ENCODE measurements at regions not wholly inside any gene's neighbourhood (a gene's known extent, or its start where the extent isn't known, plus 50 kb on each side); places are given as distances from the start of the nearest gene placed in this dataset.
"Not testable (repeated sequence)": the region's sequence is repeated elsewhere in the genome, so short reads cannot be mapped to it uniquely, and the experiment has no call there.

DNA sequence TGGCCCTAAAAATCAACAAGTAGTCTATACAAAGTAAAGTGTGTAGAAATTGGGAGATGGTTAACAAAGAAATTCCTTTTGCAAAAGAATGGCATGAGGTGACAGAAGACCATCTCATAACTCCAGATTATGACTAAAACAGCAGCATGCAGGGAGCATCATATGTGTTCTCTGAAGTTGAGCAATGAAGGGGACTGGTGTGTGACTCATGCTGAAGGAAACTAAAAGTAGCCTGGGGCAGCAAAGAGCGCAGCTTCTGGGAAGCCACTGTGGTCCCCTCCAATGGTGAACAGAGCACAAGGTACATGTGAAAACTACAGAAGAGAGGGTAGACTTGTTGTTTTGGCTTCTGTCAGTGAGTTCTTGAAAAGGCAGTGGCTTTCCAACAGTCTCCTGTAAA lies 133.4 kb downstream of the MACC1 start:
- DNase-seq: no peak

DNA sequence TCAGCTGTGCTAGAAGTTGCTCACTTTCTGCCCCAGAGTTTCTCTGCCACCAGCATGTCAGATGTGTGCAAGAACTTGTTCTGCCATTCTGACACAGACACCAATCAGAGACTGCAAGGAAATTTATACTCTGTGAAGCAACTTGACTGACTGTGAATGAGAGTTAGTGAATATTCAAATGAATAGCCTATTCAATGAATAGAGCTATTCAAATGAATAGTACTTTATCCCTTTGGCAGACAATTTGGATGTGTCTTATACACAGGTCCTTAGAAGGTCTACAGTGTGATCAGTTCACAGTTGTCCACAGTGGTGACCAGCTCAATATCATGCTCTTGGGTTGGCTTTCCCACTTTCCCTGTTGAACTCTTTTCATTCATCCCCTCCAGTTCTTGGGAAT lies 138.1 kb downstream of the MACC1 start:
- no peak for DNase-seq

DNA sequence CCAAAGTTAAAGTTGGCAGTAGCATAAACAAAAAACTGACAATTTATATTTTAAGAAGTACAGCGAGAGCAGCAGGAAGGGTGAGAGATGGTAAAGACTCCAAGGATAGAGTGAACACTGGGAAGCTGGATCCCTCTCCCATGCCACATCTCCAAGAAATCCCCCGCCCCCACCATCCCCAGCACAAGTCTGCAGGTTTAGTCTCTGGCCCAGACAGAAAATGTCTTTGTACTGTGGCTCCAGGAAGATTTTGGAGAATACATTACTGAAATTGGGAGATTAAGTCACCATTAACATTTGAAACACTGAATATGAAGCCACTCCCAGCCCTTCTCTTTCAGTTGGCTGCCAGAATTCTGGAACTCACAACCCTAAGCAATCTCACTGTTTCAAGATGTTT lies 140.3 kb downstream of the MACC1 start:
- DNase-seq: no peak

DNA sequence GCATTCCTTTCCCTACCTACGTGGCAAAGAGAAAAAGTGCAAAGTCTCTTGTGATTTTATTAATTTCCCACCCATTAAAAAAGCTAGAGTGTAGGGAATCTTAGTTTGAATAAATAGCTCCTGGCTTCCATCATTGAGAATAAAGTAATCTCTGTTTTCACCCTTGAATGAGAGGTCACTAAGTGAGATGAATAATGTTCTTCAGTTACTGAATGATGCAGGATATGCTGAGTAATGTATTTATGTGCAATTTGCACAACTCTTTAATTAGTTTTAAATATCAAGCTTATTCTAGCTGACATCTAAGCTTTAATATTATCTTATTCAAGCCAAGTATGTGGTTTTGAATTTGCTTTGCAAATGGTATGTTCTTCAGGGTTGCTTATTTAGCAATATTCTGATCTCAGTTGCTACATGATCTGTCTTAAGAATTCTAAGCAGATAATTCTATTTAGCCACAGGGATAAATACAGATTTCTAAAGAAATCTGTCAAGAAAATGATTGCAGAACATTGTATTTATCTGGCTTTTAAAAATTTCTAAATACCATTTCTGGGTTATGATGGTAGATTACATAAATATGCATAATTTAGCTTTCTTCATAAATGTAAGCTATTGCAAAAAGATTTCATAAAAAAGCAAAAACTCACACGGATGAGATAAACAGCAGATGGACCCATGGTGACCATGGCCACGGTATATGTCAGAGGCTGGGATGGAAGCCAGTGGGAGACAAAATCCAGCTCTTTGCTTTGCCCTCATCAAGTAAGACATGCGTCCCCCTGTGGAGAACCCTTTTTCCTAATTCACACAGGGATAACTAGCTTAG lies 141.0 kb downstream of the MACC1 start:
- no peak for DNase-seq

DNA sequence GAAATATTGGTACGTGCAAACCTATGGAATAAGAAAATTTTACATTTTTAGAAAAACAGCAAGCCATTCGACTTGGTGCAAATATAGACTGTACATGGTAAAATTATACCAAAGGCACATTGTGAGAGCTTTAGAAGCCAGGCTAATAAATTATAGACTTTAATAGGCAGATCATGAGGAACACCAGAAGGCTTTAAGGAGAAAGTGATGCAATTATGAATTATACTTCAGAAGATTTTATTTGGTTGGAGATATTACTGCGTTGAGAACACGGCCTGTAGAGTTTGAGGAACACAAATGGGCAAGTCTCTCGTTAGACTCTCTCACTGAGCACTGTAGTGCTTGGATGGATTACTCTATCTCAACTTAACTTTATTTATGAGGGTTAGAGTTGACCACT lies 141.7 kb downstream of the MACC1 start:
- no peak for DNase-seq

DNA sequence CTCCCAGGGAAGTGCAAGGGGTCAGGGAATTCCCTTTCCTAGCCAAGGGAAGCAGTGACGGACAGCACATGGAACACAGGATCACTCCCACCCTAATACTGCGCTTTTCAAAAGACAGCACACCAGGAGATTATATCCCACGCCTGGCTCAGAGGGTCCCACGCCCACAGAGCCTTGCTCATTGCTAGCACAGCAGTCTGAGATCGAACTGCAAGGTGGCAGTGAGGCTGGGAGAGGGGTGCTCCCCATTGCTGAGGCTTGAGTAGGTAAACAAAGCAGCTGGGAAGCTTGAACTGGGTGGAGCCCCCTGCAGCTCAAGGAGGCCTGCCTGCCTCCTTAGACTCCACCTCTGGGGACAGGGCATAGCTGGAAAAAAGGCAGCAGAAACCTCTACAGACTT lies 149.2 kb downstream of the MACC1 start:
- not testable (repeated sequence) for DNase-seq

DNA sequence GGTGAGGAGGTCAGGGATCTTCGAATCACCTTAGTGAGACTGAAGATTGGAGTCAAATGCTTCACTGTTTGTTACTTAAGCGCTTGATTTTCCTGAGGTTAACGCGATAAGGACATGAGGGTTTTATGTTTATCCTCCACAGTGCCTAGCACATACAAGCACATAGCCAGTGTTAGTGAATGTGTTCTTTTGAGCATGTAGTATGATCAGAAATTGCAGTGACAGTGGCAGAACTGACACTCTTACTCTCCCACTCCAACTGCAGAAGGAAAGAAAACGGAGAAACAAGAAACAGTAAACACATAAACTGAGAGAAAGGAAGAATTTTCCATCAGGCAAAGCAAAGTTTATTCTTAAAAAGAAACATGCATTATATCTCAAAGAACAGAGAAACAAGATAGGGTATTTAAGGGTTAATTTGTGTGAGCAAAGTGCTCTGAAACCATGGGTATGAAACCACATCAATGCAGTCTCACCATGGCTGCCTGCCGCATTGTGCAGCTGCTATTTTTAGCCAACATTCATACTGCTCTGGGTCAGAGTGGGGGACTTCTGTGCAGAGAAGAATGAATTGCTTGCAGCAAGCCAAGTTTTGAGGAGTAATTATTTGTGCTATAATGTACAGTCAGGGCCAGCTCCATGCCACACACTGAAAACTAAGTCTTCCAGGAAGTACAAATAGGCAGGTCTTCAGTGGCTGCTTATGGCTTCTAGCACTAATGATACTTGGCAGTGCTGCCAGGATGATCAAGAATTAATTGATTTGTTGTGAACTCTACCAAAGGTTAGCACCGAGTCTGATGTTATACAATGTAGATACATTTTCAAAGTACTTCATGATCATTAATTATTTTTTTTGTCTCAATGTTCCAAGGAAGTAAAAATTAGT lies 152.0 kb downstream of the MACC1 start:
- DNase-seq: peak; percentile 32

DNA sequence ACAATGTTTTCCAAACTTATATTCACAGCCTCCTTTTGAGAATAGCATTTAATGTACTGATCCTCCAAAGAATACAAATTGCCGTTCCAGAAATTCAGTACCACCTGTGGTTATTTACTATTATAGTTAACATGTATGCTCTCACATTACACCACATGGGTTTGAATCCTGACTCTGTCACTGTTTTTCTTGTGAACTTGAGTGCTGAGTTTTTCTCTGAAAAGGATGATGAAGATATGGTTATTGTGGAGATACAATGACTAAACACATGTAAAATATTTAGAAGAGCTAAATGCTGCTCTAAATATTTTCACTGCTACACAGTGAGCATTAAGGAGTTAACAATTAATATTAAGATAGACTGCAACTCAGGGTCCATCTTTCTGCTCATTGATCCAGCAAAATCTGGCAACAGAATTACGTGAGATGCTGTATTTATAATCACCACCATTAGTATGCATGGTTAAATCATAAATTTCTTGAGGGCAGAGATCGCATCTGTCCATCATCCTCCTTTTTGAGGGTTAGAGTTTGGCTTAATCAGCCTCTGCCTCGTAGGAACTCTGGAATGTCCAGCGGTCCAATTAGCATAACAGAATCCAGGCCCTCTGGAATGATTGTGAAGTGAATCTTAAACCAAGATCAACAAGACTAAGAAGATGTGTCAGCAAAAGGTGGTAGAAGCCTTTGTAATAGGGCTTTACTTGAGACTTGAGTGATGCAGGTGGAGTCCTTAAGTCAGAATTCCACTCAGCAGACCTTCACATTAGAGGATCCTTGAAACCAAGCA lies 152.8 kb downstream of the MACC1 start:
- DNase-seq: no peak

DNA sequence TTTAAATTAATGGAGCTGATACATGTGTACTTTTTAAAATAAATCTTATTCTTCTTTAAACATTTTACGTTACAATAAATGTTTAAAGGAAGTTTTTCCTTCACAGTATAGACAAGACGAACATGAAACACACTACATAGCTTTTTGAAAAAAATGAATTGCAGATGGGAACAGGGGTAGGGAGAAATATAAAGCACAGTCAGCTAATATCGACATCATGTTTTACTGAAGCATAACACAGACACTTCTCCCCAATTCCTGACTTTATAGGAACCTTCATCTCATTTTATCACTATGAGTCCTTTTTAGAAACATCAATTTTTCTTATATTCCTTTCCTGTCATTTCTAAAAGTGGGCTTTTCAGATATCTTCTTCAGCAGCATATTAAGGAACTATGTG lies 153.5 kb downstream of the MACC1 start:
- DNase-seq: no peak

DNA sequence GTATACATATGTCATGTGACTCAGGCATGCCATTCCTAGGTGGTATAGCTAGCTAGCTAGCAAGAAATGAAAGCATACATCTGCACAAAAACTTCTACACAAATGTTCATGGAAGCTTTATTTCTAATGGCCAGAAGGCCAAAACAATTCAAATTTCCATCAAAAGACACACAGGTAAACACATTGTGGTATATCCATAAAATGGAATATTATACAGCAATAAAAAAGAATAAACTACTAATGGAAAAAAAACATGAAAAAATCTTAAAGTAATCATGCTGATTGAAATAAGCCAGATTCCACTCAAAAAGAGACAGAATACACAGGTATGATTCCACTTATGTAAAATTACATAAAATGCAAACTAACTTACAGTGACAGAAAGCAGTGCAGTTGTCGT lies 154.3 kb downstream of the MACC1 start:
- no peak for DNase-seq

DNA sequence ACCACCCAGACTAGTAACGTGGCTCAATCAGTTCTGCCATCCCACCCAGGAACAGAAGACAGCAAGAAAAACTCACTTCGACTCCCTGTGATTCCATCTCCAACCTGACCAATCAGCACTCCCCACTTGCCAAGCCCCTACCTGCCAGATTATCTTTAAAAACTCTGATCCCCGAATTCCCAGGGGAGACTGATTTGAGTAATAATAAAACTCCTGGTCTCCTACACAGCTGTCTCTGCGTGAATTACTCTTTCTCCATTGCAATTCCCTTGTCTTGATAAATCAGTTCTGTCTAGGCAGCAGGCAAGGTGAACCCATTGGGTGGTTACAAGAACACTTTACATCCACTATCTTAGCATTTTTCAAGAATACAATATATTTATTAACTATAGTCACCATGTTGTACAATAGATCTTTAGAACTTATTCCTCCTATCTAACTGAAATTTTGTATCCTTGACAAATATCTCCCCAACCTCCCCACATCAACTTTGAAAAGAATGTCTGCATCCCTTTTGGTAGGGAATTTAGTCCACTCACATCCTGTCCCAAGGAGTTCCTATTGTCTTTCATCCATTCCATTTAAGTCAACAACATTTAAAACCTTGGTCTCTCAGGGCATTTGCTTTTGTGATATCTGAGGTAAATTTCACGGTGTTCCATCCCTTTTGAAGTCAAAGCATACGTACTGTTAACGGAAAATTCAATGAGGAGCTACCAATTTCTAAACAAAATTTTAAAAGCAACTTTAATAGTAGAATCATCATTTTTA lies 163.7 kb downstream of the MACC1 start:
- no peak for DNase-seq

DNA sequence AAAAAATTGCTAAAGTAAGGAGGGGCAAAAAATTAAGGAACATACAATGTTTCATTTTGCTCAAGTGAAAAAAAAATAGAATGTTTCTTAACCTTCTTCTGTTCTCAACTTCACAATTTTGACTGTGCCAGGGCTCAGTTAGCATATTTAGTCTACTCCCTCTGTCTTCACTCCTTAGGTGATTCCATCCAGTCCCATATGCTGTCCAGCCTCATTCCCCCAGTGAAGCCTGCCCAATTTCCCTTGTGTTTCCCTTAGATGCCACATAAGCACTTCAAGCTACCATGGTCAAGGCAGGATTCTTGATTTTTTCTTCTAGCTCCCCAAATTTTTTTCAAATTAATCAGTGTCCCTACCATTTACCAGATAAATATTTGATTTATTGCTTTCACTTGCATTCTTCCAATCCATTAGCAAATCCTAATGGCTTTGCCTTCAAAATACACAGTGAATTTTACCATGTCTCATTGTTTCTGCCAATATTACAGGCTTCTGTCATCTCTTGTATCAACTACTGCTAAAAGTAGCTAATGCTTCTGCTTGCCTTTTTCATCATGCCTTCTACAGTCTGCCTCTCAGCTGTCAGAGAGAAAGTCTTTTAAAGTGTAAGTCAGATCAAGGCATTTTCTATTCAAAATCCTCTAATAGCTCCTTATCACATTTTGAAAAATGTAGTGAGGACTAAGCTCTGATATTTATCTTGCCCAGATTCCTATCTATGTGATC lies 166.8 kb downstream of the MACC1 start:
- no peak for DNase-seq

DNA sequence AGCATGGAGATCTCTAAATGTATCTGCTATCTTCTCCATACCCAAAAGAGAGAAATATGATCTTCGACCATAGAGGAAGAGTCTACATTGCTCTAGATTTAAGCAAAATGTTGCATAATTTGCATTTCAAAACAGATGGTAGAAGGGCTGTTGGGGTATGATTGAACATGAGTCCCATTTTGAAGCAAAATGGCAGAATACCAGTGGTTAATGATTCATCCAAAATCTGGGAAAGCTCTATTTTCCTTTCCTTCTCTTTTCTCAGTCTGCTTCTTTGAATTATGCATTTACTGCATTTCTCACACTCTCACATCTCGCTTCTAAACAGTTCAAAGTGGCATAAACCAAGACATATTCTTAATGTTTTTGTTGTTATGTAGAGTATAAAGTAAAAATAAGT lies 178.5 kb downstream of the MACC1 start:
- no peak for DNase-seq

DNA sequence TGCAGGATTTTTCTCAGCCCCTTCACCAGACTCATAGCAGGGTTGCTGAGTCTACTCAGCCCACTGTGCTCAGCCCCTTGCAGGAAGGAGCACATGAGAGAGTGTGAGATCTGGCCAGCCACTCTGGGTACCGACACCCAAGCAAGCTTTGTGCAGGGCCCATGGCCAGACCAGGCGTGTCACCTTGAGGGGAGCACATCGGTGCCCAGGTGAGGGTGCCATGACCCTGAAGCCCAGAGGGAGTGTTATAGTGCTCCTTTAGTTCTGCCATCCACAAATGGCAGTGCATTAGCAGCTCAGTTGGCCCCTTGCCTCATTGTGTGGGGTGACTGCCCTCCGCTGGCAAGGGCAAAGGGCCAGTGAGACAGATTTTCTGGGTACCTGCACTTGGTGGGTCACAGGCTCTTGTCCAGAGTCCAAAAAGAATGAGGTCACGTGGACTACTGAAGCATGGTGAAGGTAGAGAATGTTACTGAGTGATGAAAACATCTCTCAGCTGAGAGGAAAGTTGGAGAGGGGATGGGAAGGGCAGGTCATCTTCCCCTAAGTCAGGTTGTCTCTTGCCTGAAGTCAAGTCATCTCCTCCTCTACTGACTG lies 181.8 kb downstream of the MACC1 start:
- no peak for DNase-seq

DNA sequence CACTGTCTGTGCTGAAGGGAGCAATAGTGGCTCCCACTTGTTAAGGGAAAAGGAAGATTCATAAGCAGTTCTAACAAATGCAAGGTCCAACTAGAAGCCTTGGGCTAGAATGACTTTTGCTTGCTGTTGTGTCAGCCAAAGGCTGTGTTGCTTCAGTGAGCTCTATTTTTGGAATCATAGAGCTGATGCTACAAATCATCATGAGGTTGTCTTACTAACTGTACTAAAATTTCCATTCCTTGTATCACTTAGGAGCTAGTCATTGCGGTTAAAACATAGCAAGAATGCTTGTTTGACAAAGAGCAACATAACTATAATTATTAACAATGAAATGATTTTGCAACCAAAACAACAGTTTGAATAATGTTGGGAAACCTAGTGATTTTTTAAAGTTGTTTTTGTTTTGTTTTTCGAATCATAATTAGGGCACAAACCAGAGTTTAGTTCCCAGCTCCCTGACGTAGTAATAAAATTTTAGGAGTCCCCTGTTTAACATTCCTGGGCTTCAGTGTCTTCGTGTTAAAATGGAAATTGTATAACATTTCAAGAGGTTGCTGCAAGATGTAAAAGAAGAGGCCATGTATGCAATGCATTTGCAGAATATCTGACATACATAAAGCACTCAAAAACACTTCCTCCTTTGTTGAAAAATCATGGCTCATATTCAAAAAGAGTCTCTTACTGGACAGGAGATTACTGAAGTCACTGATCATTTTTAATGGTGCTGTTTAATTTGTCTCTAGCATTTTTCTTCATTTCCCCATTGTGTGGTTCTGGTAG lies 183.4 kb downstream of the MACC1 start:
- no peak for DNase-seq

DNA sequence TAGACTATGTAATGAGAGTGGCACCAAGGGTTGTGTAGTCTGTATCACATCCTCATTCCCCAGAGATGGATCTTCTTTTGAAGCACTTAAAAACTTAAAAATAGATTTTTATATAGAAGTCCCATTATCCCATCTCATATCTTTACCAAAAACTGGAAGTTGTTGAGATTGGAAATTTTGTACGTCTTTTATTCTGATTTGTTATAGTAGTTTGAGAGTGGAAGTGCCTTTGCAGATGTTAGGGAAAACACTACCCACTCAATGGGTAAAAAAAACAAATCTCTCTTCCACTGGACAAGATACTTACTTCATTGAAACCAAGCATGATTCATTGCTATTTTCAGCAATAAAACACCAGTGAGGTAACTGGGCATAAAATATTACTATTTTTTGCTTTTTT lies 184.4 kb downstream of the MACC1 start:
- DNase-seq: no peak

DNA sequence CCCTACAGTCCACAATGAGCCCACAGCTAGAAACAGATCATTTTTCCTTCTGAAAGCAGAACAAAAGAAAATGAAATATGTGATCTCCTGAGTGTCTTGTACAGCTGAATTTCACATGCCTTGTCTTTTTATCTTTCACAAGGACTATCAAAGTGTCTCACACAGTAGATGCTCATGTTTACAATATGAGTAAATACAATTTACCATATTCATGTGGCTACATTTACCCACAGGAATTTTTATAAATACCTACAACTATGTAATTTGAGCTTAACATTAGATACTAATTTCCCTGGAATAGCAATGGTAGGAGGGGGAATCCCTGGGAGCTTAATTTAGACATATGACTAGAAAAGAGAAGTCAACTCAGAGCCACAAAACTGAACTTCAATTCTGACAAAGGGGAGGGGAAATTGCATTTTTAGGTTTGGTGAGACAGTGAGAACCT lies 186.2 kb downstream of the MACC1 start:
- DNase-seq: no peak

DNA sequence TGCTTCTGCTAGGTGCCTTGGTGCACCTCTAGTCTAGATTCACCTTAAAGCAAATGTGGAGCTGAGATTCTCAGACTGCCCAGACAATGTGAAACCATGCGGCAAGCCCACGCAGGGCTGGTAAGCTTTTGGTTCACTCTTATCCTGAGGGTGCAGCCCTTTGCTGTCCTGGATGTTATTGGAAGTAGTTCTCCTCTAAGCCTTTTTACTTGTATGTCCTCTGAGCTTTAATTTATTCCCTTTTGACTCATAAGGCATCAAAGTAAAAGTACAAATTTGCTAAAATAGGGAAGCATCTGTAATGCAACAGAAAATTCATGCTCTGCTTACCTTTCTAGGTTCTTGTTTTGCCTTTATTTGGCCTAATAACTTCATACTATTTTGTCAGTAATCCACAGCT lies 186.8 kb downstream of the MACC1 start:
- no peak for DNase-seq

DNA sequence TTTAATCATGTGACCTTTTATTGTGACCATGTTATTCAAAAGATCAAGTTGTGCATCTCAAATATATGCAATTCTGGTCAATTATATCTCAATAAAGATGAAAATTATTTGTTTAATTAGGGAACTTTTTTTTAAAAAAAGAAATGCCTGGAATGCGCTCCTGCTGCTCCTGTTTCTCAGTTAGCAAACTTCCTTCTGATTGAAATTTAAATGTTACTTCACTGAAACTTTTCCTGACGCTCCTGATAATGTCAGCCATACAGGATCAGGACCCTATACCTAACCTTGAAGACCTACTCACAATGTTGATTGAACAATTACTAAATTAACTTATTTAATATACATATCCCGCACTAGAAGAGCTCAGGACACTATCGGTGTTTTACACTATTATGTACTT lies 190.4 kb downstream of the MACC1 start:
- no peak for DNase-seq

DNA sequence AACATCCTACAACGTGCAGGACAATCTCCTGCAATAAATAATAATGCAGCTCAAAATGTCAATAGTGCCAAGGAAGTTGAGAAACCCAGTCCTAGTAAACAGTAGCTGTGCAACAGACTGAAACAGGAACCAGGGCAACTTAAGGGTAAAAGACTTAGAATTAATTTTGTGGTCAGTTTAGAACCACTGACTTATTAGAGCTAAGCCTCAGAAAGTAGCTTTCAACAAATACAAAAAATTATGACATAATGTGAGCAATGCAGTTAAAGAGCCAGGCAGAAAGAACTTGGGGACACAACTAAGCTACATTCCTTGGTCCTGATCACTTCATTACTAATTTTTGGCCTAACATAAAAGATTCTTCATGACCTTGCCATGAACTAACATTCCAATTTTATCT lies 195.4 kb downstream of the MACC1 start:
- DNase-seq: no peak

DNA sequence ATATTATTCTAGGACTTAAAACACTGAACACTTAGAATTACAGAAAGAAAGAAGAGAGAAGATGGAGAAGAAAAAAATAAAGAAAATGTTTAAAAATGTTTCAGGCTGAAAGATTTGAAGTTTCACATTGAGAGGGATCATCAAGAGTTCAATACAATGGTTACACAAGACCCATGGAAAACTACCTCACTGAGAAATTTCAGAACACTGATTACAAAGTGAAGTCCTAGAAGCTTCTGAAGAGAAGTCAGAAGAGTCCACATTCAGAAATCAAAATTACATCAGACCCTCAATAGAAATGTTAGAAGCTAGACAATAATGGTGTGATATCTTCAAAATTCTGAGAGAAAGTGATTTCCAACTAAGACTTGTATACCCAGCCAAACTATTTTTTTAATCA lies 196.1 kb downstream of the MACC1 start:
- no peak for DNase-seq

Measured in NCI-H2029 treated with DMSO at 0.1 percent for 48 hours (cell line).